ENCODE measurements at regions not wholly inside any gene's neighbourhood (a gene's known extent, or its start where the extent isn't known, plus 50 kb on each side); places are given as distances from the start of the nearest gene placed in this dataset.

GRCh38 chr3:3579658-3580057, 219.6 kb upstream of the LRRN1 start:
- POLR2A ChIA-PET: no interaction called here
- CTCF ChIA-PET: no interaction called here

- ChIA-PET CTCF (no interaction called here), POLR2A (no interaction called here)
These were observed 220.5 kb upstream of the LRRN1 start for GRCh38 chr3:3578718-3579117.

- CTCF ChIA-PET: no interaction called here
- POLR2A ChIA-PET: no interaction called here
These were observed 221.4 kb upstream of the LRRN1 start for GRCh38 chr3:3577823-3578222.

GRCh38 chr3:3573341-3573740, 225.9 kb upstream of the LRRN1 start:
- CTCF ChIA-PET: no interaction called here

GRCh38 chr3:3560591-3561311, 238.5 kb upstream of the LRRN1 start:
- POLR2A ChIA-PET: no interaction called here
- CTCF ChIA-PET: no interaction called here

More at GRCh38 chr3:3573341-3573740, 225.9 kb upstream of the LRRN1 start:
- POLR2A ChIA-PET: no interaction called here

GRCh38 chr3:3559786-3560185, 239.4 kb upstream of the LRRN1 start:
- ChIA-PET CTCF (no interaction called here), POLR2A (no interaction called here)

- POLR2A ChIA-PET: no interaction called here
- CTCF ChIA-PET: no interaction called here
These were observed 243.2 kb upstream of the LRRN1 start for GRCh38 chr3:3556078-3556477.

- POLR2A ChIA-PET: no interaction called here
These were observed 246.0 kb upstream of the LRRN1 start for GRCh38 chr3:3553236-3553635.

GRCh38 chr3:3552761-3553160, 246.5 kb upstream of the LRRN1 start:
- CTCF ChIA-PET: no interaction called here
- POLR2A ChIA-PET: no interaction called here

More at GRCh38 chr3:3553236-3553635, 246.0 kb upstream of the LRRN1 start:
- CTCF ChIA-PET: no interaction called here

- ChIA-PET CTCF (no interaction called here), POLR2A (no interaction called here)
These were observed 247.2 kb upstream of the LRRN1 start for GRCh38 chr3:3551981-3552380.

GRCh38 chr3:3545360-3545759, 253.9 kb upstream of the LRRN1 start:
- ChIA-PET CTCF (no interaction called here), POLR2A (no interaction called here)

GRCh38 chr3:3538451-3538850, 260.8 kb upstream of the LRRN1 start:
- CTCF ChIA-PET: no interaction called here

GRCh38 chr3:3532508-3532907, 266.7 kb upstream of the LRRN1 start:
- CTCF ChIA-PET: no interaction called here
- POLR2A ChIA-PET: no interaction called here

More at GRCh38 chr3:3538451-3538850, 260.8 kb upstream of the LRRN1 start:
- POLR2A ChIA-PET: no interaction called here

- POLR2A ChIA-PET: no interaction called here
- CTCF ChIA-PET: no interaction called here
These were observed 267.8 kb upstream of the LRRN1 start for GRCh38 chr3:3531476-3531875.

- POLR2A ChIA-PET: no interaction called here
- CTCF ChIA-PET: no interaction called here
These were observed 280.0 kb upstream of the LRRN1 start for GRCh38 chr3:3519266-3519665.

- CTCF ChIA-PET: no interaction called here
These were observed 282.2 kb upstream of the LRRN1 start for GRCh38 chr3:3516996-3517395.

GRCh38 chr3:3516384-3516783, 282.8 kb upstream of the LRRN1 start:
- CTCF ChIA-PET: no interaction called here
- POLR2A ChIA-PET: no interaction called here

More at GRCh38 chr3:3516996-3517395, 282.2 kb upstream of the LRRN1 start:
- POLR2A ChIA-PET: no interaction called here

- POLR2A ChIA-PET: no interaction called here
- CTCF ChIA-PET: no interaction called here
These were observed 289.6 kb upstream of the LRRN1 start for GRCh38 chr3:3509665-3510064.

GRCh38 chr3:3504686-3505085, 294.5 kb upstream of the LRRN1 start:
- ChIA-PET CTCF (no interaction called here), POLR2A (no interaction called here)

GRCh38 chr3:3503411-3503810, 295.8 kb upstream of the LRRN1 start:
- POLR2A ChIA-PET: no interaction called here

GRCh38 chr3:3499987-3500386, 299.2 kb upstream of the LRRN1 start:
- ChIA-PET CTCF (no interaction called here), POLR2A (no interaction called here)

More at GRCh38 chr3:3503411-3503810, 295.8 kb upstream of the LRRN1 start:
- CTCF ChIA-PET: no interaction called here

GRCh38 chr3:3499012-3499562, 300.1 kb upstream of the LRRN1 start:
- POLR2A ChIA-PET: no interaction called here
- CTCF ChIA-PET: no interaction called here

Measured in activated CD8-positive, alpha-beta memory T cell treated with anti-CD3 and anti-CD28 coated beads for 36 hours (primary cell).